ENCODE measurements at regions not wholly inside any gene's neighbourhood (a gene's known extent, or its start where the extent isn't known, plus 50 kb on each side); places are given as distances from the start of the nearest gene placed in this dataset.

GRCh38 chr1:224819861-224820260 lies 109.6 kb upstream of the DNAH14 start:
- no peak for TF ChIP-seq POLR2A (IDR thresholded peaks at IDR 0.05; ENCODE audit: low read length)
- no peak for TF ChIP-seq GATA1 (IDR thresholded peaks at IDR 0.05; ENCODE audit: low read depth, low read length)
